ENCODE measurements at regions not wholly inside any gene's neighbourhood (a gene's known extent, or its start where the extent isn't known, plus 50 kb on each side); places are given as distances from the start of the nearest gene placed in this dataset.

- H3K9me3 ChIP-seq (ENCODE audit: control insufficient read depth, insufficient read depth, low read length): no peaks in the 10 kb centered on the region
- no peak overlapping the region for H3K9ac ChIP-seq (ENCODE audit: low read depth, low read length)
- no peaks in the 10 kb centered on the region for H3K36me3 ChIP-seq (ENCODE audit: insufficient read depth, low read length)
- H3K4me1 ChIP-seq (ENCODE audit: insufficient read depth, low read length): peaks cover 19% of the 10 kb centered on the region
Measured at GRCh38 chr9:107874591-107875369, 385.2 kb upstream of the KLF4 start.

DNA sequence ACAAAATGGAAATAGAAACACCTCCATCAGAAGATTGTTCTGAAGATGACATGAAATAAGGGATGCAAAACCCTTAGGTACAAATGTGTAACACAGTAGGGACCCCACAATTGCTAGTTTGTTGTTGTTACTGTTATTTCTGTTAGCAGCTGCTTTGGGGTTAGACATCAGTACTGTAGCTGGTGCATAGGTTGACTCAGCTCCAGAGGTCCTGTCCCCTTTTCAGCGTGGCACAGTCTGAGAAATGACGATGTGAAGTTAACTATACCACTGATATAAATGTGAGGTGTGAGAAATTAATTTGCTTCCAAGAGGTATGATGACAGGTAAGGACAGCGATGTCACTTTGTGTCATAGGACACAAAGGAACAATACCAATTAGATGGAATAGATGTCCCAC, 384.6 kb upstream of the KLF4 start:
- H3K9ac ChIP-seq (ENCODE audit: low read depth, low read length): no peak overlapping the region
- peaks cover 19% of the 10 kb centered on the region for H3K4me1 ChIP-seq (ENCODE audit: insufficient read depth, low read length)
- H3K36me3 ChIP-seq (ENCODE audit: insufficient read depth, low read length): no peaks in the 10 kb centered on the region
- H3K9me3 ChIP-seq (ENCODE audit: control insufficient read depth, insufficient read depth, low read length): no peaks in the 10 kb centered on the region

DNA sequence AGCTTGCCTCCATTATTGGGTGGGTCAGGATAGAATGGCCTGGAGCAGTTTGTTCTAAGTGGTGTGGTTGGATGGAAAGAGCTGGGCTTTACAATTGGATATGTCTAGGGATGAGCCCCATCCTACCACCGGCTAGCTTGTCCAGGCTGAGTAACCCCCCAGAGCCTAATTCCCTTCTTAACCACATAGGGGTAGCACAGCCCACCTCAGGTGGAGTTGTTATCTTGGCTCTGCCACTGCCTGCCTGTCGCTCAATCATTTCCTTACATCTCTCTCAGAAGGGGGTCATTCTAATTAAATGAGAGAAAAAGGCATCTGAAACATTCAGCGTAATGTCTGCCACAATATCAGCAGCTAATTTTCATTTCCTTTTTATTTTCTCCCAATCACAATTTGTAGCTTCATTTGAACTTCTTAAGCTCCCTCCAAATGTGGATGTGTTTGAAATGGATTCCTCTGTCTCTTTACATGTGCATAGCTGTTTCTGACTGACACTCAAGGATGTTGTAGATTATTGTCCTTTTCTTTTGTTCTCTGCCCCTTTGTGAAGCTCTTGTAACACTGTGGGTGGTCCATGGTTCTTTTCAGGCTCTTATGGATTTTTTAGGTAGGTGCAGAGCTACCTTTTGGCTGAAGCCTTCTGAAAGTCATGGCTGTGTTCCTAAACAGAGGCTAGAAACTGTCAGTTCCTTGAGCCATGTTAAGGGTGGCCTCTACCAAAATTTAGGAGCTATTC, 383.1 kb upstream of the KLF4 start:
- H3K4me1 ChIP-seq (ENCODE audit: insufficient read depth, low read length): peaks cover 19% of the 10 kb centered on the region
- H3K9ac ChIP-seq (ENCODE audit: low read depth, low read length): no peak overlapping the region
- no peaks in the 10 kb centered on the region for H3K36me3 ChIP-seq (ENCODE audit: insufficient read depth, low read length)
- no peaks in the 10 kb centered on the region for H3K9me3 ChIP-seq (ENCODE audit: control insufficient read depth, insufficient read depth, low read length)

DNA sequence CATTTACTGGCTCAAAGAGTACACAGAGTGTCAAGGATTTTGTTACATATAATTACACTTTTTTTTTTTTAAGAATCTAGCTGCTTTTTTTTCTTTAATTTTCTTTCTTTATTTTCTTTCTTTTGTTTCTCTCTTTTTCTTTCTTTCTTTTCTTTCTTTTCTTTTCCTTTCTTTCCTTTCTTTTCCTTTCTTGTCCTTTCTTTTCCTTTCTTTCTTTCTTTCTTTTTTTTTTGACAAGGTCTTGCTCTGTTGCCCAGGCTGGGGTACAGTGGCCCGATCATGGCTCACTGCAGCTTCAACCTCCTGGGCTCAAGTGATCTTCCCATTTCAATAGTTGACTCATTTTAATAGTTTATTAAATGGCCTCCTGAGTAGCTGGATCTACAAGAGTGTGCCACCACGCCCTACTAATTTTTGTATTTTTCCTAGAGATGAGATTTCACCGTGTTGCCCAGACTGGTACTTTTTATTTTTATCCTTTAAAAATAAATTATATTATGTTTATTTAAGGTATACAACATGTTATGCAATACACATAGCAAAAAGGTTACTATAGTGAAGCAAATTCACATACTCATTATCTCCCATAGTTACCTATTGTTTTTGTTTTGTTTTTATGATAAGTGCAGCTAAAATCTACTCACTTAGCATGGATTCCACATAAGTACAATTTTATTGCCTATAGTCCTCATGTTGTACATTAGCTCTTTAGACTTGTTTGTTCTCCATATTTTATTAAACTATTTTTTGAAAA, 381.5 kb upstream of the KLF4 start:
- H3K9me3 ChIP-seq (ENCODE audit: control insufficient read depth, insufficient read depth, low read length): no peaks in the 10 kb centered on the region
- no peaks in the 10 kb centered on the region for H3K36me3 ChIP-seq (ENCODE audit: insufficient read depth, low read length)
- H3K4me1 ChIP-seq (ENCODE audit: insufficient read depth, low read length): peaks cover 19% of the 10 kb centered on the region
- H3K9ac ChIP-seq (ENCODE audit: low read depth, low read length): no peak overlapping the region

DNA sequence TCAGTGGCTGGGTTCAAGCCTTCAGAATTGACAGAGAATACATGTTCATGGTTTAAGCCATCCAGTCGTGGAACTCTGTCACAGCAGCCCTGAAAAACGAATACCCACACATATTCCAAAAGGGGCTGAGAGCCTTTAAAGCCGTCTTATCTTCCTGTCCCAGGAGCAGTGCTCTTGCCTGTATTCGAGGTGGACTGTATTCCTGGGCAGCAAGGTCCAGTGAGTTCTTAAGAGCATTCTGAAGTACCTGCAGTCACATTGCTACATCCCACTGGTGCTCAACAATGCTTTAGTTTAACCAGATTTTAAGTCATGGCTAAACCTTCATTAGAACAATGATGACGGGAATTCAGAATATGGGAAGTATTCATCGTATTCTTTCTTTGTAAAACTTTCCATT, 380.7 kb upstream of the KLF4 start:
- Histone ChIP-seq H3K9ac (ENCODE audit: low read depth, low read length) (no peak overlapping the region), H3K36me3 (ENCODE audit: insufficient read depth, low read length) (no peaks in the 10 kb centered on the region), H3K4me1 (ENCODE audit: insufficient read depth, low read length) (peaks cover 13% of the 10 kb centered on the region), H3K9me3 (ENCODE audit: control insufficient read depth, insufficient read depth, low read length) (no peaks in the 10 kb centered on the region)

DNA sequence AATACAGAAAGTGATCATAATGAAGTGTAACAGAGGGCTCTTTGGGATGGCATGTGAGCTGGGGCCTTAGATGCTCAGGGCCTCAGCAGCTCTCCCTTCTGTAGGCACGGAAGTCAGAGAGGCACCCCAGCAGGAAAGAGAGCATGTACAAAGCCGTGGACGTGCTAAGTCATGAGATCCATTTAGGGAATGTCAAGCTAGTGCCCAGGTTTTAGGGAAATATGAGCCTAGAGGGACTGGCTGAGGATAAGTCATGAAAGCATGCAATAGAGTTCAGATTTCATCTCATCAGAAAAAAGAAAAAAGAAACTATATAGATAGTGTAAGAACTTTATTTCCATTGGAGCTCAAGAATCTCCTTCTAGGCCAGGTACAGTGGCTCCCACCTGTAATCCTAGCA, 379.5 kb upstream of the KLF4 start:
- Histone ChIP-seq H3K4me1 (ENCODE audit: insufficient read depth, low read length) (peaks cover 13% of the 10 kb centered on the region), H3K36me3 (ENCODE audit: insufficient read depth, low read length) (no peaks in the 10 kb centered on the region), H3K9me3 (ENCODE audit: control insufficient read depth, insufficient read depth, low read length) (no peaks in the 10 kb centered on the region), H3K9ac (ENCODE audit: low read depth, low read length) (no peak overlapping the region)

DNA sequence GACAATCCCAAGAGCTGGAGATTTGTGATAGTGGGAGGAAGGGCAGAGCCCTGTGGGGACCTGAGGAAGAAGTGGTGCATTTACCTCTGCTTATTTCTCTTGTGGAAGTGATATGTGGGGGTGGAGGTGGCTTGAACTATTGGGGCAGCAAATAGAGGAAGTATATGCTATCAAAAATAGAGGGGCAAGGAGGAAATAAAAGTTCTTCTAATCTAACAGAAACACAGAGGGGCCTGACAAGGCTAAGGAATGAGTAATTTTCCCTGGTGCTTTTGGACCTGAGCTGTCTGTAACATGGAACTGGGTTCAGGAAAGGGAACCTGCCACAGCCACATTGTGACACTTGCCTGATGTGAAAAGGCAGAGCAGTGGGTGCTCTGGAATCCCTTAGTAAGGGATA, 378.6 kb upstream of the KLF4 start:
- H3K9me3 ChIP-seq (ENCODE audit: control insufficient read depth, insufficient read depth, low read length): no peaks in the 10 kb centered on the region

DNA sequence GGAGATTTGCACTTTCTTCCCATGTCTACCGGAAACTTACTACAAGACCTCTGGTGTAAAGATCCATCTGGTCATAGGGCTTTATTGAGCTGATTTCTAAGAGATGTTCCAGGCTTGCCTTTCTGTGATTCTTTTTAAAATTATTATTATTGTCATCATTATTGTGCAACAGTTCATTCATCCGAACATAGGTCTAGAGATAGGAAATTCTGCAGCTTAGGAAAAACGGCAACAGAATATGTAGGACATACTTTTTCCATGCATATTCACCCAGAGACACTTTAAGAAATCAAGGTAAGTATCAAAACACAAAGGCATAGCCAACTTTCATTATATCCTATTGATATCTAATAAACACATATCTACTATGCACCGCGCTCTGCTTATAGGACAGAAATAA, 378.2 kb upstream of the KLF4 start:
- Histone ChIP-seq H3K4me1 (ENCODE audit: insufficient read depth, low read length) (peaks cover 12% of the 10 kb centered on the region), H3K36me3 (ENCODE audit: insufficient read depth, low read length) (no peaks in the 10 kb centered on the region), H3K9me3 (ENCODE audit: control insufficient read depth, insufficient read depth, low read length) (no peaks in the 10 kb centered on the region), H3K9ac (ENCODE audit: low read depth, low read length) (no peak overlapping the region)

More for the DNA sequence above, 378.6 kb upstream of the KLF4 start:
- no peaks in the 10 kb centered on the region for H3K36me3 ChIP-seq (ENCODE audit: insufficient read depth, low read length)
- H3K9ac ChIP-seq (ENCODE audit: low read depth, low read length): no peak overlapping the region
- peaks cover 13% of the 10 kb centered on the region for H3K4me1 ChIP-seq (ENCODE audit: insufficient read depth, low read length)

DNA sequence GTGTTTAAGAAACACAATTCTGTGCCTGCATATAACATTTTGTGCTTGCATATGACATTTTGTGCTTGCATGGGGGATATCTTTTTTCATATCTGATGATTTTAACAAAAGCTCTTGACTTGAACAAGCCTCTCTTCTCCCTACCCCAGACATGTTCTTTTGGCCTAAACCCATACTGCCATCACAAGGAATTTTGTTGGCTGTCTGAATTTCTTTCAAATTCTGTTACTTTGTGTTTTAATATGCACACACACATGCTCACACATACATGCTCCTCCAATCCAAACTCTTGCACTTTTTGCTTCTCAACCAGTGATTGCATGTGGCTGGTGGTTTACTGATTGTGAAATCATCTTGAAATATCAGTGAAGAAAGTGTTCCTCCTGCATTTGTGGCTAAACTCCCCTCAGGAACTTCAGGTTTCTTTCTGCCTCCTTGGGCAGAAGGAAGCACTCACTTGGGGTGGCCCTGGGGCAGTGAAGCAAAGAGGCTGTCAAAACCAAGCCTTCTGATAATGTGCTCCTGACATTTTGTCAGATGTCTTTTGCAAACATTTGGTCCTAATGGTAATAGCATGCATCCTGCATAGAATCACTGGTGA, 377.2 kb upstream of the KLF4 start:
- Histone ChIP-seq H3K36me3 (ENCODE audit: insufficient read depth, low read length) (no peaks in the 10 kb centered on the region), H3K9me3 (ENCODE audit: control insufficient read depth, insufficient read depth, low read length) (no peaks in the 10 kb centered on the region), H3K4me1 (ENCODE audit: insufficient read depth, low read length) (peaks cover 3% of the 10 kb centered on the region; the same call in 1 of the 2 replicates), H3K9ac (ENCODE audit: low read depth, low read length) (no peak overlapping the region)

DNA sequence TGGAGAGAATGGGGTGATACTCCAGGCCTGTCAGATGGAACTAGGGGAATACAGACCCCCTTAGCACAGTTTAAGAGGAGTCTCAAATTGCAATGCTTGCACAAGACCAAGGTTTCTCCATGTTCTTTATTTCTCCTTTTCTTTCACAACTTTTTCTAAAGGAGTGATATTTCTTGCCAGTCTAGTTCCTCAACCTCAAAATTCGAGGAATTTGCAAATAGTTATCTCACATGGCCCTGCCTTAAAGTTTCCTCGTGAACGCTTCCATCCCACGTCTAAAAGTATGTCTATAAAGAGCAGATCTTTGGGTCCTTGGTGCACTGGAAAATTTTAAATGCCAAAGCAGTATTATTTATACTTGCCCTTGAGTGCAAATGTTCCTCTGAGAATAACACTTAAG, 373.8 kb upstream of the KLF4 start:
- Histone ChIP-seq H3K9me3 (ENCODE audit: control insufficient read depth, insufficient read depth, low read length) (no peaks in the 10 kb centered on the region), H3K4me1 (ENCODE audit: insufficient read depth, low read length) (no peaks in the 10 kb centered on the region), H3K9ac (ENCODE audit: low read depth, low read length) (no peak overlapping the region), H3K36me3 (ENCODE audit: insufficient read depth, low read length) (no peaks in the 10 kb centered on the region)

DNA sequence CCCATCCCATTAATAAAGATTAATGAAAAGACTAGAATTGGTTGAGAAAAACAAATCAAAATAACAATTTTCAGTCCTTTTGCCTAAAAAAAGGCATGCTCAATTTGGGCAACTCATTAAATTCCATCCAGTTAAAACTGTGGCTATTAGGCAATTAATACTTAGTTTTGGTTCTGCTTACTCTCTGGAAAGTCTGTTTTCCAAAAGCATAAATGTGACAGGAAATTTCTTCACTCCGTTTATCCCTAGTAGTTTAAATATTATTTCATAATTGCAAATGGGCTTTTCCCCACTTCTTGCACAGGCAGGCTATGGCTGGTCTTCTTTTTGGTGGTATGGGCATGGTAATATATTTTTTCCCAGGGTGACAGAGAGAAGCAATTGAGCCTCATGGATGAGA, 373.3 kb upstream of the KLF4 start:
- no peaks in the 10 kb centered on the region for H3K36me3 ChIP-seq (ENCODE audit: insufficient read depth, low read length)
- H3K9me3 ChIP-seq (ENCODE audit: control insufficient read depth, insufficient read depth, low read length): no peaks in the 10 kb centered on the region
- H3K4me1 ChIP-seq (ENCODE audit: insufficient read depth, low read length): no peaks in the 10 kb centered on the region
- H3K9ac ChIP-seq (ENCODE audit: low read depth, low read length): no peak overlapping the region

GRCh38 chr9:107862323-107862722, 372.8 kb upstream of the KLF4 start:
- Histone ChIP-seq H3K4me1 (ENCODE audit: insufficient read depth, low read length) (no peaks in the 10 kb centered on the region), H3K9me3 (ENCODE audit: control insufficient read depth, insufficient read depth, low read length) (no peaks in the 10 kb centered on the region), H3K36me3 (ENCODE audit: insufficient read depth, low read length) (no peaks in the 10 kb centered on the region), H3K9ac (ENCODE audit: low read depth, low read length) (no peak overlapping the region)

DNA sequence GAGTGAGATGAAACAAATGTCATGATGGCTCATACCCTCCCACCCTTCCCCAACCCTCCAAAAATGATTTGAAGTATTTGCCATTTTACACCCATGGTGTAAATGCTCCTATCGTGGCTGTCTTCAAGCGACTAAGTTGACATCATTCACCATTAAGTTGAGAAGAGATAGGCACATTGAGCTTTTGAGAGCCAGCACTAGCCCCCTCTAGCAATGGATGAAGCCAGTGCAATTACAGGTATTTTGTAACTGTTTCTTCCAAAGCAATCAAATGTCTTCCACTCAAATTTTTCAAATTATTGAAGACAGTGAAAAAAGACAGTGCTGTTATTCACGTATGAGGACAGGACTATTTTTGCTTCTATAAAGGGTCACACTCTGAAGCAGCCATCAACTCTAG, 371.5 kb upstream of the KLF4 start:
- H3K9ac ChIP-seq (ENCODE audit: low read depth, low read length): no peak overlapping the region
- no peaks in the 10 kb centered on the region for H3K4me1 ChIP-seq (ENCODE audit: insufficient read depth, low read length)
- H3K36me3 ChIP-seq (ENCODE audit: insufficient read depth, low read length): no peaks in the 10 kb centered on the region
- peaks cover 4% of the 10 kb centered on the region; the same call in 1 of the 2 replicates for H3K9me3 ChIP-seq (ENCODE audit: control insufficient read depth, insufficient read depth, low read length)

- Histone ChIP-seq H3K9me3 (ENCODE audit: control insufficient read depth, insufficient read depth, low read length) (peaks cover 4% of the 10 kb centered on the region; the same call in 1 of the 2 replicates), H3K4me1 (ENCODE audit: insufficient read depth, low read length) (no peaks in the 10 kb centered on the region), H3K9ac (ENCODE audit: low read depth, low read length) (no peak overlapping the region), H3K36me3 (ENCODE audit: insufficient read depth, low read length) (no peaks in the 10 kb centered on the region)
Measured at GRCh38 chr9:107858260-107858659, 368.7 kb upstream of the KLF4 start.

Data from ES-I3 (cell line).